Type B pancreatic cell (in vitro differentiated cells): ENCODE measurements at regions not wholly inside any gene's neighbourhood (a gene's known extent, or its start where the extent isn't known, plus 50 kb on each side); places are given as distances from the start of the nearest gene placed in this dataset.

Experiments used
- DNase-seq: peaks from one replicate; pipeline ENCODE4 v3.0.0; 2021; ENCODE audit warnings: mixed read lengths; ENCODE audit not compliant: unreplicated experiment; ENCODE audit errors: extremely low spot score
- H3K27ac Mint-ChIP-seq: 2 replicates; pipeline ENCODE4 v1.8.0; 2021; ENCODE audit warnings: mild to moderate bottlenecking, mixed read lengths
- H3K27me3 Mint-ChIP-seq: 2 replicates; pipeline ENCODE4 v1.8.0; 2021; ENCODE audit warnings: mixed read lengths
- H3K36me3 Mint-ChIP-seq: 2 replicates; pipeline ENCODE4 v1.8.0; 2021; ENCODE audit warnings: mixed read lengths
- H3K4me1 Mint-ChIP-seq: one replicate; pipeline ENCODE4 v1.8.0; 2021; ENCODE audit warnings: mixed read lengths; ENCODE audit not compliant: unreplicated experiment
- H3K4me3 Mint-ChIP-seq: 2 replicates; pipeline ENCODE4 v1.8.0; 2021; ENCODE audit warnings: mild to moderate bottlenecking, mixed read lengths
- H3K9me3 Mint-ChIP-seq: 2 replicates; pipeline ENCODE4 v1.8.0; 2021; ENCODE audit warnings: mixed read lengths
- TF ChIP-seq, protein P1 (sequence below): fragments of 200-600 bp; sonication (generic); conservative IDR thresholded peaks from 2 replicates; pipeline ENCODE4 v1.5.0; 2021; ENCODE audit warnings: antibody characterized with exemption, mild to moderate bottlenecking

DNA sequence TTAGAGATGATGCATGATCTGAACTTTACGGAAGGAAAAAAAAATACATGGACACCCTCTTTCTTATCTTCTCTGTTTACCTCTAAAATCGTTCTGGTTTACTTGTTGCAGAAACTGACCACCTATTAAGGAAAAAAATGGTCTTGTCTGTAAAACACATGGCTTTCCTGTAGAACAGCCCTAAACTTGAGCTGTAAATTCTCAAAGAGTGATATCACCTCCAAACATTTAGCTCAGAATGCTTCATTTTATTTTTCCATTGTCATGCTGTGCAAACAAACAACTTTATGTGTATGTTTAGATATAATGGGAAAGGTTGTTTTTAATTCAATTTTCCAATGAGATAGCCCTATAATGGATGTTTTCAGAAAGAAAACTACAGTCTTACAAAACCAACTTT, 237.4 kb upstream of the NR2F2 start:
- DNase-seq, result no peak
- TF ChIP-seq, protein P1, sequence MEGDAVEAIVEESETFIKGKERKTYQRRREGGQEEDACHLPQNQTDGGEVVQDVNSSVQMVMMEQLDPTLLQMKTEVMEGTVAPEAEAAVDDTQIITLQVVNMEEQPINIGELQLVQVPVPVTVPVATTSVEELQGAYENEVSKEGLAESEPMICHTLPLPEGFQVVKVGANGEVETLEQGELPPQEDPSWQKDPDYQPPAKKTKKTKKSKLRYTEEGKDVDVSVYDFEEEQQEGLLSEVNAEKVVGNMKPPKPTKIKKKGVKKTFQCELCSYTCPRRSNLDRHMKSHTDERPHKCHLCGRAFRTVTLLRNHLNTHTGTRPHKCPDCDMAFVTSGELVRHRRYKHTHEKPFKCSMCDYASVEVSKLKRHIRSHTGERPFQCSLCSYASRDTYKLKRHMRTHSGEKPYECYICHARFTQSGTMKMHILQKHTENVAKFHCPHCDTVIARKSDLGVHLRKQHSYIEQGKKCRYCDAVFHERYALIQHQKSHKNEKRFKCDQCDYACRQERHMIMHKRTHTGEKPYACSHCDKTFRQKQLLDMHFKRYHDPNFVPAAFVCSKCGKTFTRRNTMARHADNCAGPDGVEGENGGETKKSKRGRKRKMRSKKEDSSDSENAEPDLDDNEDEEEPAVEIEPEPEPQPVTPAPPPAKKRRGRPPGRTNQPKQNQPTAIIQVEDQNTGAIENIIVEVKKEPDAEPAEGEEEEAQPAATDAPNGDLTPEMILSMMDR, result no peak
- no peaks in the 10 kb centered on the region for H3K27me3 Mint-ChIP-seq
- peak overlapping the region; percentile 13 for H3K27ac Mint-ChIP-seq
- no peaks in the 10 kb centered on the region for H3K36me3 Mint-ChIP-seq
- H3K4me1 Mint-ChIP-seq, result peaks cover 9% of the 10 kb centered on the region
- peaks cover 5% of the 10 kb centered on the region for H3K9me3 Mint-ChIP-seq
- H3K4me3 Mint-ChIP-seq, result peak overlapping the region; percentile 11

DNA sequence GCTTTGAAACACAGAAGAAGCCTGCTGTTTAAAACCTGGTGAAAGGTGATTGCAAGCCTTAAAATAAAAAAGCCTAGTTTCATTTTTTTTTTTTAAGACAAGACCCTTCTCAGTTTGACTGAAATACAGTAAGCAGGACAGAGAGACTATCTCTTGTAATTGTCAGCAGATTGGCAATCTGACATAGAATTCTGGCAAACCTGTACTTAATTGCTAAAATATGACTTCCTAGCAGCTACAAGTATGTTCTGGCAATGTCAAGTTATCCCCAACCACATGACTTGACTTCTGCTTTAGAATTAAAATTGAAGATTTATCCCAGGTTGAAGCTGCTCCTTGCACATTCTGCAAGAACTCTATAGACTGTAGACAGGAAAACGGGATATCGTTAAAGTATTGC, 232.8 kb upstream of the NR2F2 start:
- no peaks in the 10 kb centered on the region for H3K36me3 Mint-ChIP-seq
- H3K4me1 Mint-ChIP-seq, result peaks cover 4% of the 10 kb centered on the region
- H3K27me3 Mint-ChIP-seq, result no peaks in the 10 kb centered on the region
- DNase-seq, result no peak
- peaks cover 5% of the 10 kb centered on the region for H3K9me3 Mint-ChIP-seq
- TF ChIP-seq, protein P1, result no peak
- no peak overlapping the region for H3K27ac Mint-ChIP-seq
- no peak overlapping the region for H3K4me3 Mint-ChIP-seq

- DNase-seq, result no peak
- TF ChIP-seq, protein P1, result no peak
- Mint-ChIP-seq H3K4me3 (no peak overlapping the region), H3K27ac (no peak overlapping the region), H3K27me3 (no peaks in the 10 kb centered on the region), H3K36me3 (no peaks in the 10 kb centered on the region), H3K9me3 (peaks cover 16% of the 10 kb centered on the region), H3K4me1 (no peaks in the 10 kb centered on the region)
Observed at GRCh38 chr15:96102631-96103030, 227.9 kb upstream of the NR2F2 start.

GRCh38 chr15:96106181-96106580, 224.3 kb upstream of the NR2F2 start:
- H3K9me3 Mint-ChIP-seq, result peaks cover 16% of the 10 kb centered on the region
- TF ChIP-seq, protein P1, result no peak

DNA sequence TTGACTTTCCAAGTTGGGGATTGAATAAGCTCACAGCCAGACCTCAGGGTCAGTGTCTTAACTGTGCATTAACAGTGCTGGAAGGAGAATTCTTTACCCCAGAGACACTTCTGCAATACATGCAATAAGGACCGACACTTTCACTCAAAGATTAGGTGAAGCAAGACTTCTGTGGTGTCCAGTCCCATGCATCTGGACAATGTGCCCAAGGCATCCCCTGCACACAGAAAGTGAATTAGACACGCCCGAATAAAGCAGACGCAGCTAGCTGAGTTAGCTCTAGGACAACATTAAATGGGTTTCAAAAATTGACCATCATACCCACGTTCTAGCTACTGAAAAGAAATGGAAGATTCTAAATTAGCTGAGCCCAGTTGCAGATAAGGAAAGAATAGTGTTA, 223.9 kb upstream of the NR2F2 start:
- no peaks in the 10 kb centered on the region for H3K36me3 Mint-ChIP-seq
- no peak overlapping the region for H3K4me3 Mint-ChIP-seq
- H3K27me3 Mint-ChIP-seq, result no peaks in the 10 kb centered on the region
- TF ChIP-seq, protein P1, result no peak
- peaks cover 16% of the 10 kb centered on the region for H3K9me3 Mint-ChIP-seq
- DNase-seq, result no peak
- no peak overlapping the region for H3K27ac Mint-ChIP-seq
- no peaks in the 10 kb centered on the region for H3K4me1 Mint-ChIP-seq

More at GRCh38 chr15:96106181-96106580, 224.3 kb upstream of the NR2F2 start:
- Mint-ChIP-seq H3K4me3 (no peak overlapping the region), H3K27me3 (no peaks in the 10 kb centered on the region), H3K4me1 (no peaks in the 10 kb centered on the region), H3K27ac (no peak overlapping the region), H3K36me3 (no peaks in the 10 kb centered on the region)
- DNase-seq, result no peak

DNA sequence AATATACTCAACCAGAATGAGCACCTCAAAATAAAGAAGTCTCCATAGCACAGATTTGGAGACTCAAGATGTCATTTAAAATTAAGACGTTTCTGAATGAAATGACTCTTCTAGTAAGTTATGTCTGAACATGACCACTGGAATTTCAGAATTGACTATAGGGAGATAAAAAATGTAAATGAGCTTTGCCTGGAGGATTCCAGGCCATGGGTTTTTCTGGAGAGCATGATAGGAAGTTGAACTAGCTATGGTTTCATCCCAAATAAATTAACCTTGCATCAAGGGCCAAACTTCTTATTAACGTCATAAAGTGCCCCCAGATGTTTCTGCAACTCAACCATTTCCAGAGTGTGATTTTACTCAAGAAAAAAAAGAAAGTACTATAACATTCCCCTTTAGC, 222.6 kb upstream of the NR2F2 start:
- DNase-seq, result no peak
- Mint-ChIP-seq H3K27me3 (no peaks in the 10 kb centered on the region), H3K4me3 (no peak overlapping the region), H3K9me3 (peaks cover 16% of the 10 kb centered on the region), H3K27ac (no peak overlapping the region), H3K4me1 (no peaks in the 10 kb centered on the region), H3K36me3 (no peaks in the 10 kb centered on the region)
- TF ChIP-seq, protein P1, result no peak
